ENCODE measurements at regions not wholly inside any gene's neighbourhood (a gene's known extent, or its start where the extent isn't known, plus 50 kb on each side); places are given as distances from the start of the nearest gene placed in this dataset.

DNA sequence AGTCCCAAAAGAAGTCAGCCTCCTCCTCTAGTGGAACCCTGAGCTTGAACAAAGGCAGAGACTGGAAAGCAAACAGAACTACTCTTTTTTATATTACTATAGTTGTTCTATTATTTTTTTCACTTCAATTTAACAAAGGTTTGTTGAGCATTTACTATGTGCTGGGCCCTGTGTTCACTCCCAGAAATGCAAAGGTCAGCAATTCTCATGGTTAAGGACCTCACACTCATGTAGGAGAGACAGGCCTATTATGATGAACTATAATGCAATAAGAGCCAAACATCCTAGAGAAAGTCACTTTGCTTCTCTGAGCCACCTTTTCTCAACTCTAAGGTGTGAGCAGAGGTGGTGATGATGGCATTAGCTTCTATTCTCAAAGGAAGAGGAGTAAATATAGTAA lies 82.1 kb upstream of the ARHGEF3 start:
- BruUV-seq (replicated peaks), result no TSS peak
- DNase-seq (ENCODE audit: low read depth, low spot score) (no peak), ATAC-seq (no peak)
- no peak overlapping the region for H3K9ac ChIP-seq (ENCODE audit: low read length)
- ChIA-PET RAD21 (ENCODE audit: low non-redundant PET in 1 of 2, low total read pairs in 2 of 2, uncharacterized antibody in 2 of 2, unreplicated experiment in 2 of 2) (no interaction called here), CTCF (no interaction called here), POLR2A (no interaction called here)
- no peaks in the 10 kb centered on the region for H3K79me2 ChIP-seq (ENCODE audit: insufficient read depth, low read length)
- no peaks in the 10 kb centered on the region for H4K20me1 ChIP-seq (ENCODE audit: insufficient read depth)
- H3K4me2 ChIP-seq (ENCODE audit: low read length), result no peak overlapping the region
- TF ChIP-seq POLR2A (IDR thresholded peaks at IDR 0.05; ENCODE audit: borderline replicate concordance, extremely low read depth, insufficient read depth, insufficient read length) (no peak), SP1 (IDR thresholded peaks at IDR 0.05; ENCODE audit: low read depth) (no peak), YY1 (IDR thresholded peaks at IDR 0.05; ENCODE audit: extremely low read depth, insufficient replicate concordance, low read depth, low read length) (no peak), ELF1 (IDR thresholded peaks at IDR 0.05; ENCODE audit: borderline replicate concordance, low read depth) (no peak), RAD21 (IDR thresholded peaks at IDR 0.05; ENCODE audit: low read depth) (no peak), TCF7L2 (IDR thresholded peaks at IDR 0.05; ENCODE audit: borderline replicate concordance, extremely low read depth, insufficient read depth, insufficient read length) (no peak), CEBPB (IDR thresholded peaks at IDR 0.05; ENCODE audit: low read depth) (no peak), FOSL1 (IDR thresholded peaks at IDR 0.05; ENCODE audit: low read depth) (no peak), SIN3A (IDR thresholded peaks at IDR 0.05; ENCODE audit: low read depth) (no peak)
- TF ChIP-seq, protein P1, sequence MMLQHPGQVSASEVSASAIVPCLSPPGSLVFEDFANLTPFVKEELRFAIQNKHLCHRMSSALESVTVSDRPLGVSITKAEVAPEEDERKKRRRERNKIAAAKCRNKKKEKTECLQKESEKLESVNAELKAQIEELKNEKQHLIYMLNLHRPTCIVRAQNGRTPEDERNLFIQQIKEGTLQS (IDR thresholded peaks at IDR 0.05), result no peak
- TF ChIP-seq, protein P2, sequence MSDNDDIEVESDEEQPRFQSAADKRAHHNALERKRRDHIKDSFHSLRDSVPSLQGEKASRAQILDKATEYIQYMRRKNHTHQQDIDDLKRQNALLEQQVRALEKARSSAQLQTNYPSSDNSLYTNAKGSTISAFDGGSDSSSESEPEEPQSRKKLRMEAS (IDR thresholded peaks at IDR 0.05), result no peak
- no peak overlapping the region for H3K27ac ChIP-seq (ENCODE audit: low read depth, low read length)
- no peaks in the 10 kb centered on the region for H3K36me3 ChIP-seq (ENCODE audit: control insufficient read depth in 1 of 2, insufficient read depth in 2 of 2, low read length in 2 of 2)
- intact Hi-C loops (cut with micrococcal nuclease), result no loop called here
- H3K27me3 ChIP-seq (ENCODE audit: insufficient read depth, low read length), result no peaks in the 10 kb centered on the region
- no peak overlapping the region for H2AFZ ChIP-seq (ENCODE audit: low read depth, low read length, poor library complexity, severe bottlenecking)
- no peaks in the 10 kb centered on the region for H3K9me3 ChIP-seq (ENCODE audit: control insufficient read depth in 1 of 2, insufficient read depth in 1 of 2, low read depth in 1 of 2, low read length in 2 of 2)
- H3K9me2 ChIP-seq (ENCODE audit: insufficient read depth), result no peaks in the 10 kb centered on the region
- H3K4me1 ChIP-seq (ENCODE audit: control insufficient read depth in 1 of 2, insufficient read depth in 2 of 2, low read length in 2 of 2), result peaks cover 9 to 49% of the 10 kb centered on the region in 2 experiments
- H3K4me3 ChIP-seq (replicated peaks in 1 of 2; ENCODE audit: low read depth in 1 of 2, low read length in 2 of 2), result no peak overlapping the region

DNA sequence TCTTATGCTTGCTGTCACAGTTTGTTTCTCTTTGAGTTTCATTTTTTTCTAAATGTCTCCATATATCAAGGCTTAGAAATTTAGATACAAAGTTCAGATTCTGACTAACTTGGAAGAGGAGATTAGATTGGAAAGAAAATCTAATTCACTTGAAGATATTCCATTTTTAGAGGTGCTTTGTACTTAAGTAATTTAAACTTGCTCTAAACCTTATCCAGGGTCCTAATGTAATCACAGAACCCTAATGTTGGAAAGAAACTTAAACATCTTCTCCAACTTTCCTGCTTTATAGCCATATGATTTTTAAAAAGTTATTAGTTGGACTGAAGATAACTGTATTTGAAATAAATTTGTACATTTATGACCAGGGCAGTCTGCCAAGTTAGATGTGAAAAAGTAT lies 81.1 kb upstream of the ARHGEF3 start:
- Histone ChIP-seq H3K27me3 (ENCODE audit: insufficient read depth, low read length) (no peaks in the 10 kb centered on the region), H4K20me1 (ENCODE audit: insufficient read depth) (no peaks in the 10 kb centered on the region), H3K4me3 (replicated peaks in 1 of 2; ENCODE audit: low read depth in 1 of 2, low read length in 2 of 2) (no peak overlapping the region), H3K4me1 (ENCODE audit: control insufficient read depth in 1 of 2, insufficient read depth in 2 of 2, low read length in 2 of 2) (peaks cover 9 to 49% of the 10 kb centered on the region in 2 experiments), H3K9ac (ENCODE audit: low read length) (no peak overlapping the region), H3K36me3 (ENCODE audit: control insufficient read depth in 1 of 2, insufficient read depth in 2 of 2, low read length in 2 of 2) (no peaks in the 10 kb centered on the region), H3K4me2 (ENCODE audit: low read length) (no peak overlapping the region), H3K79me2 (ENCODE audit: insufficient read depth, low read length) (no peaks in the 10 kb centered on the region), H3K9me3 (ENCODE audit: control insufficient read depth in 1 of 2, insufficient read depth in 1 of 2, low read depth in 1 of 2, low read length in 2 of 2) (no peaks in the 10 kb centered on the region), H2AFZ (ENCODE audit: low read depth, low read length, poor library complexity, severe bottlenecking) (no peak overlapping the region), H3K9me2 (ENCODE audit: insufficient read depth) (no peaks in the 10 kb centered on the region), H3K27ac (ENCODE audit: low read depth, low read length) (no peak overlapping the region)
- ChIA-PET CTCF (no interaction called here), RAD21 (ENCODE audit: low non-redundant PET in 1 of 2, low total read pairs in 2 of 2, uncharacterized antibody in 2 of 2, unreplicated experiment in 2 of 2) (no interaction called here), POLR2A (no interaction called here)
- ATAC-seq, result no peak
- no peak for DNase-seq (ENCODE audit: low read depth, low spot score)
- intact Hi-C loops (cut with micrococcal nuclease), result no loop called here
- BruUV-seq (replicated peaks), result no TSS peak
- TF ChIP-seq CEBPB (IDR thresholded peaks at IDR 0.05; ENCODE audit: low read depth), result no peak
- TF ChIP-seq, protein P1 (IDR thresholded peaks at IDR 0.05), result no peak
- TF ChIP-seq FOSL1 (IDR thresholded peaks at IDR 0.05; ENCODE audit: low read depth), result no peak
- TF ChIP-seq, protein P3, sequence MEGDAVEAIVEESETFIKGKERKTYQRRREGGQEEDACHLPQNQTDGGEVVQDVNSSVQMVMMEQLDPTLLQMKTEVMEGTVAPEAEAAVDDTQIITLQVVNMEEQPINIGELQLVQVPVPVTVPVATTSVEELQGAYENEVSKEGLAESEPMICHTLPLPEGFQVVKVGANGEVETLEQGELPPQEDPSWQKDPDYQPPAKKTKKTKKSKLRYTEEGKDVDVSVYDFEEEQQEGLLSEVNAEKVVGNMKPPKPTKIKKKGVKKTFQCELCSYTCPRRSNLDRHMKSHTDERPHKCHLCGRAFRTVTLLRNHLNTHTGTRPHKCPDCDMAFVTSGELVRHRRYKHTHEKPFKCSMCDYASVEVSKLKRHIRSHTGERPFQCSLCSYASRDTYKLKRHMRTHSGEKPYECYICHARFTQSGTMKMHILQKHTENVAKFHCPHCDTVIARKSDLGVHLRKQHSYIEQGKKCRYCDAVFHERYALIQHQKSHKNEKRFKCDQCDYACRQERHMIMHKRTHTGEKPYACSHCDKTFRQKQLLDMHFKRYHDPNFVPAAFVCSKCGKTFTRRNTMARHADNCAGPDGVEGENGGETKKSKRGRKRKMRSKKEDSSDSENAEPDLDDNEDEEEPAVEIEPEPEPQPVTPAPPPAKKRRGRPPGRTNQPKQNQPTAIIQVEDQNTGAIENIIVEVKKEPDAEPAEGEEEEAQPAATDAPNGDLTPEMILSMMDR (IDR thresholded peaks at IDR 0.05 in 2 of 3, conservative IDR thresholded peaks at IDR 0.05 in 1 of 3; ENCODE audit: borderline replicate concordance in 1 of 3, insufficient read depth in 1 of 3, low read depth in 2 of 3, low read length in 2 of 3), result no peak
- TF ChIP-seq, protein P2 (IDR thresholded peaks at IDR 0.05), result no peak
- TF ChIP-seq SRF (IDR thresholded peaks at IDR 0.05; ENCODE audit: low read depth), result no peak
- TF ChIP-seq RAD21 (IDR thresholded peaks at IDR 0.05; ENCODE audit: low read depth), result no peak
- TF ChIP-seq POLR2AphosphoS5 (IDR thresholded peaks at IDR 0.05; ENCODE audit: low read depth, low read length), result no peak
- TF ChIP-seq SIN3A (IDR thresholded peaks at IDR 0.05; ENCODE audit: low read depth), result no peak
- TF ChIP-seq ZNF274 (IDR thresholded peaks at IDR 0.05; ENCODE audit: low read depth, low read length), result no peak
- TF ChIP-seq, protein P4, sequence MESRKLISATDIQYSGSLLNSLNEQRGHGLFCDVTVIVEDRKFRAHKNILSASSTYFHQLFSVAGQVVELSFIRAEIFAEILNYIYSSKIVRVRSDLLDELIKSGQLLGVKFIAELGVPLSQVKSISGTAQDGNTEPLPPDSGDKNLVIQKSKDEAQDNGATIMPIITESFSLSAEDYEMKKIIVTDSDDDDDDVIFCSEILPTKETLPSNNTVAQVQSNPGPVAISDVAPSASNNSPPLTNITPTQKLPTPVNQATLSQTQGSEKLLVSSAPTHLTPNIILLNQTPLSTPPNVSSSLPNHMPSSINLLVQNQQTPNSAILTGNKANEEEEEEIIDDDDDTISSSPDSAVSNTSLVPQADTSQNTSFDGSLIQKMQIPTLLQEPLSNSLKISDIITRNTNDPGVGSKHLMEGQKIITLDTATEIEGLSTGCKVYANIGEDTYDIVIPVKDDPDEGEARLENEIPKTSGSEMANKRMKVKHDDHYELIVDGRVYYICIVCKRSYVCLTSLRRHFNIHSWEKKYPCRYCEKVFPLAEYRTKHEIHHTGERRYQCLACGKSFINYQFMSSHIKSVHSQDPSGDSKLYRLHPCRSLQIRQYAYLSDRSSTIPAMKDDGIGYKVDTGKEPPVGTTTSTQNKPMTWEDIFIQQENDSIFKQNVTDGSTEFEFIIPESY (IDR thresholded peaks at IDR 0.05; ENCODE audit: extremely low read depth, insufficient replicate concordance, low read length), result no peak

Measured in HCT116 (cell line).